Ovary (tissue), 3 donors: ENCODE measurements at regions not wholly inside any gene's neighbourhood (a gene's known extent, or its start where the extent isn't known, plus 50 kb on each side); places are given as distances from the start of the nearest gene placed in this dataset.

Experiments
- CTCF ChIP-seq, 3 donors: fragments of 450-650 bp in 2 of 3; fragments of 200-600 bp in 1 of 3; IDR thresholded peaks; one replicate each; pipeline versions ENCODE4 v1.5.1 to v1.8.0; 2016 to 2022; ENCODE audit warnings: antibody characterized with exemption in 3 of 3, mild to moderate bottlenecking in 1 of 3
- POLR2A ChIP-seq: fragments of 450-650 bp; IDR thresholded peaks from one replicate; pipeline ENCODE4 v1.6.1; 2017; ENCODE audit warnings: antibody characterized with exemption, mild to moderate bottlenecking, moderate library complexity
- donor health status: DM: no; HTN: no; CAD: no.

GRCh38 chrX:77277911-77278310, 169.3 kb upstream of the FGF16 start:
- TF ChIP-seq POLR2A (no peak), CTCF (IDR thresholded peaks at IDR 0.05) (no peak)
